ENCODE measurements at regions not wholly inside any gene's neighbourhood (a gene's known extent, or its start where the extent isn't known, plus 50 kb on each side); places are given as distances from the start of the nearest gene placed in this dataset.

- TF ChIP-seq CTCF (IDR thresholded peaks at IDR 0.05) (no peak), POLR2A (IDR thresholded peaks at IDR 0.05) (no peak), EP300 (IDR thresholded peaks at IDR 0.05) (no peak), POLR2AphosphoS5 (IDR thresholded peaks at IDR 0.05) (no peak)
- Histone ChIP-seq H3K36me3 (no peaks in the 10 kb centered on the region), H3K9me3 (peaks cover 0 to 7% (median 0%) of the 10 kb centered on the region in 3 donors), H3K27ac (no peak overlapping the region), H3K27me3 (no peaks in the 10 kb centered on the region), H3K4me1 (peaks cover 0 to 5% (median 0%) of the 10 kb centered on the region in 3 donors), H3K4me3 (no peak overlapping the region)
- ATAC-seq: no peak
- WGBS, 2 donors (ENCODE audit: low coverage in 1 of 2): 81 to 100% methylated on average over 1 to 2 of the region's 3 CpGs
These were observed 415.3 kb upstream of the SETBP1 start for GRCh38 chr18:44265437-44265836.

DNA sequence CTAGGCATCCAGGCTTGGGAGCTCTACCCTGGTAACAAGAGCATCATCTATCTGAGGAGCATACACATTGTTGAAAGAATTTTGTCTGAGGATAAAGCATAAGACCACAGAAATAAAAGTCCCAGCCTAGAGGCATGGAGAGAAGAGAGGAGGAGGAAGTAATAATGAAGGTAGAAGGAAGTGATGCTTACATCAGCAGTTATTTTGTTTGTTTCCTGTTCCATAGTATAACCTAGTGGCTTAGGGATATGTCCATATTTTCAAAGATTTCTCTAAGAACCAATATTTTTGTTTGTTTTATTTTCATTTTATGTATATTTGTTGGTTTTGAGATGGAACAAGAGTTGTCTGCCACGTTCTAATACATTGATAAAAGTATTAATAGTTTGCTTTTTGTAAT lies 407.4 kb upstream of the SETBP1 start:
- no peak overlapping the region for H3K27ac ChIP-seq

DNA sequence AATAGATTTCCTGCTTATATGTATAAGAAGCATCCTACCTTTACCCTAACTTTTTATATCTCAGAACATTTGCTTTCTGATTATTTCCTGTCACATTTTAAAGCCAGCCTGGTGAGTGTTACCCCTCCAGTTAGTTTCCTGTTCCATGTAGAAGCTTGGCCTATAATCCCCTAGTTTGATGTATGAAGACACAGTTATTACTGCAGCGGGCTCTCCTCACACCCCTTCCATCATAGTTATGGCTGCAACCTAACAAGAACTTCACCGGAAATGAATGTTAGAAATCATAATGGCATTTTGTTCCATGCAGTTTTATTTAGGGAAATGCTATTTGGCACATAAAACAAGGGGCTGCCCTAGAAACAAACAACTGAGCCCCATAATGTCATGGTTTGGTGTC lies 400.2 kb upstream of the SETBP1 start:
- WGBS, 2 donors (ENCODE audit: low coverage in 1 of 2): 77 to 78% methylated on average over 2 of the region's 2 CpGs
- peaks cover 0 to 10% (median 0%) of the 10 kb centered on the region in 3 donors for H3K4me1 ChIP-seq
- H3K9me3 ChIP-seq: no peaks in the 10 kb centered on the region
- no peaks in the 10 kb centered on the region for H3K36me3 ChIP-seq
- H3K27ac ChIP-seq: no peak overlapping the region
- no peak for ATAC-seq
- no peak overlapping the region for H3K4me3 ChIP-seq
- TF ChIP-seq CTCF (IDR thresholded peaks at IDR 0.05): no peak
- no peak for TF ChIP-seq POLR2AphosphoS5 (IDR thresholded peaks at IDR 0.05)
- no peak for TF ChIP-seq EP300 (IDR thresholded peaks at IDR 0.05)
- TF ChIP-seq POLR2A (IDR thresholded peaks at IDR 0.05): no peak
- no peaks in the 10 kb centered on the region for H3K27me3 ChIP-seq

More for the DNA sequence above, 407.4 kb upstream of the SETBP1 start:
- Histone ChIP-seq H3K9me3 (no peaks in the 10 kb centered on the region), H3K27me3 (no peaks in the 10 kb centered on the region), H3K36me3 (no peaks in the 10 kb centered on the region), H3K4me1 (peaks cover 0 to 5% (median 0%) of the 10 kb centered on the region in 3 donors), H3K4me3 (no peak overlapping the region)
- ATAC-seq: no peak
- TF ChIP-seq POLR2A (IDR thresholded peaks at IDR 0.05): no peak
- no peak for TF ChIP-seq CTCF (IDR thresholded peaks at IDR 0.05)
- no peak for TF ChIP-seq EP300 (IDR thresholded peaks at IDR 0.05)
- no peak for TF ChIP-seq POLR2AphosphoS5 (IDR thresholded peaks at IDR 0.05)
- 80 to 86% methylated on average over 1 of the region's 1 CpG for WGBS, 2 donors (ENCODE audit: low coverage in 1 of 2)

DNA sequence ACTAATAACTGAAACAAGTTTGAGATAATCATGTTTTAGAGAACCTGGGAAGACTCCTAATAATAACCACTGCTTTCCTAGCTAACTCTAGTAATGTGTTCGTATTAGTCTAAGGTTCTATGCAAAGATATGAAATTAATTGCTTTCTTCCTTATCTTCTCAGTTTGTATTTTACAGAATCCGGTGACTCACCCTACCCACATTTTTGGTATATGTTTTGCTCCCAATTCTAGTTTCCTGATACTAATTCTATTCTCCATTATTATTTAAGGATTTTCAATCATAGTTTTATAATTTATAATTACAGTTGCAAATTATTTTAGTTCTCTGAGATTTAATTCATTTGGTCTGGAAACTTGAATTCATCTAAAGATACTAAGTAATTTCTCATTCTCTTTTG lies 394.6 kb upstream of the SETBP1 start:
- no peak for ATAC-seq
- Histone ChIP-seq H3K36me3 (no peaks in the 10 kb centered on the region), H3K4me1 (peaks cover 0 to 16% (median 0%) of the 10 kb centered on the region in 3 donors), H3K27ac (no peak overlapping the region), H3K4me3 (no peak overlapping the region), H3K9me3 (no peaks in the 10 kb centered on the region), H3K27me3 (no peaks in the 10 kb centered on the region)
- 80 to 95% methylated on average over 2 of the region's 2 CpGs for WGBS, 2 donors (ENCODE audit: low coverage in 1 of 2)
- TF ChIP-seq EP300 (IDR thresholded peaks at IDR 0.05) (no peak), POLR2A (IDR thresholded peaks at IDR 0.05) (no peak), POLR2AphosphoS5 (IDR thresholded peaks at IDR 0.05) (no peak), CTCF (IDR thresholded peaks at IDR 0.05) (no peak)

DNA sequence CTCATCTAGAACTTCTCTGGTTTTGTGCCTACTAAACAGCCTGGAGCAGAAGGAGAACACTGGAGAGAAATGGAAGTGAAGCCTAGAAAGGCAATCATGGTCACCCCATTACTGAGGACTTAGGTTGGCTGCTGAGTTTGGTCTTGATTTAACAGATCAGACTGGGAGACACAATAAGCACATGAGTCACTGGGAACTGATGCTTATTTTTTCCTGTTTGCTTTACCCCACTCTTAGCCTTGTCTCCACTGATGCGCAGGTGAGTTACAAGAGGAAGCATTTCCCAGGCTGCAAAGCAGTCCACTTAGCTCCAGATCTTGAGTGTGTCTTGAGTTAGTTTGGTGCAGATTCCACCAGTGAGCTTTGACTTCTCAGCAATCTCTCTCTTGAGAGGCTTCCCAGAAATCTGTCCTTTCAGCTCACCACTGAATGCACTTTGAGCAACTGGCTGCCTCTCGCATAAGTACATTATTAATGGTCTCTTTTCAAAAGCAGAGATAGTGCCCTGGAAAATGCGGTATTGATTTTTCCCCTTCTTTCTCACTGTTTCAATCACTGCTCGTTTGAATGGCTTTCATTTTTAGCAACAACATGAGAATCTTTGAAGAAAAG lies 390.2 kb upstream of the SETBP1 start:
- WGBS, 2 donors (ENCODE audit: low coverage in 1 of 2): 55 to 80% methylated on average over 1 to 4 of the region's 4 CpGs
- H3K4me3 ChIP-seq: no peak overlapping the region
- ATAC-seq: no peak
- no peaks in the 10 kb centered on the region for H3K27me3 ChIP-seq
- peaks cover 0 to 6% (median 0%) of the 10 kb centered on the region in 3 donors for H3K4me1 ChIP-seq
- no peaks in the 10 kb centered on the region for H3K9me3 ChIP-seq
- TF ChIP-seq EP300 (IDR thresholded peaks at IDR 0.05): no peak
- TF ChIP-seq POLR2AphosphoS5 (IDR thresholded peaks at IDR 0.05): no peak
- TF ChIP-seq CTCF (IDR thresholded peaks at IDR 0.05): no peak
- TF ChIP-seq POLR2A (IDR thresholded peaks at IDR 0.05): no peak
- no peak overlapping the region for H3K27ac ChIP-seq
- H3K36me3 ChIP-seq: no peaks in the 10 kb centered on the region

All from gastroesophageal sphincter (tissue), 4 donors.